ENCODE measurements at regions not wholly inside any gene's neighbourhood (a gene's known extent, or its start where the extent isn't known, plus 50 kb on each side); places are given as distances from the start of the nearest gene placed in this dataset.

GRCh38 chr15:92273723-92274122, 120.0 kb upstream of the ST8SIA2 start:
- Histone ChIP-seq H3K4me1 (ENCODE audit: control insufficient read depth in 1 of 2, insufficient read depth in 2 of 2, low read length in 2 of 2) (no peaks in the 10 kb centered on the region), H3K9ac (ENCODE audit: insufficient read depth, low read length, poor library complexity, severe bottlenecking) (no peak overlapping the region), H3K9me3 (replicated peaks in 1 of 2; ENCODE audit: control insufficient read depth in 1 of 2, insufficient read depth in 1 of 2, low read length in 2 of 2) (no peaks in the 10 kb centered on the region), H3K27ac (ENCODE audit: low read depth in 1 of 2, low read length in 2 of 2) (no peak overlapping the region), H3K4me2 (replicated peaks; ENCODE audit: extremely low read depth, low read length, poor library complexity, severe bottlenecking) (no peak overlapping the region), H4K20me1 (ENCODE audit: insufficient read depth, low read length) (no peaks in the 10 kb centered on the region), H3K79me2 (ENCODE audit: insufficient read depth, low read length) (no peaks in the 10 kb centered on the region), H2AFZ (ENCODE audit: insufficient read depth, low read depth, low read length, poor library complexity, severe bottlenecking) (no peak overlapping the region), H3K27me3 (ENCODE audit: control insufficient read depth in 2 of 2, insufficient read depth in 2 of 2, low read length in 2 of 2) (no peaks in the 10 kb centered on the region), H3K36me3 (replicated peaks in 1 of 2; ENCODE audit: control insufficient read depth in 1 of 2, insufficient read depth in 2 of 2, low read length in 2 of 2) (no peaks in the 10 kb centered on the region), H3K4me3 (replicated peaks in 1 of 3; ENCODE audit: low read depth in 2 of 3, low read length in 3 of 3) (no peak overlapping the region)
- TF ChIP-seq CTCF (IDR thresholded peaks at IDR 0.05), result no peak
- intact Hi-C loops (cut with micrococcal nuclease), result no loop called here
- H3K9me3 Mint-ChIP-seq, result no peaks in the 10 kb centered on the region
- no peak overlapping the region for H3K4me3 Mint-ChIP-seq
- no peak for DNase-seq
- 90% methylated on average over 6 of the region's 6 CpGs for WGBS (ENCODE audit: insufficient coverage)
- peak overlapping the region in 1 of 7 donors; percentile 3 for H3K27ac Mint-ChIP-seq
- H3K36me3 Mint-ChIP-seq, result no peaks in the 10 kb centered on the region
- H3K27me3 Mint-ChIP-seq (ENCODE audit: low read depth in 3 of 3), result peaks cover 0 to 5% (median 0%) of the 10 kb centered on the region in 3 donors
- H3K4me1 Mint-ChIP-seq, result no peaks in the 10 kb centered on the region

- no peaks in the 10 kb centered on the region for H3K27me3 Mint-ChIP-seq (ENCODE audit: low read depth in 3 of 3)
- Histone ChIP-seq H3K4me2 (replicated peaks; ENCODE audit: extremely low read depth, low read length, poor library complexity, severe bottlenecking) (no peak overlapping the region), H3K4me1 (ENCODE audit: control insufficient read depth in 1 of 2, insufficient read depth in 2 of 2, low read length in 2 of 2) (no peaks in the 10 kb centered on the region), H3K9ac (ENCODE audit: insufficient read depth, low read length, poor library complexity, severe bottlenecking) (no peak overlapping the region), H3K79me2 (ENCODE audit: insufficient read depth, low read length) (no peaks in the 10 kb centered on the region), H3K9me3 (replicated peaks in 1 of 2; ENCODE audit: control insufficient read depth in 1 of 2, insufficient read depth in 1 of 2, low read length in 2 of 2) (no peaks in the 10 kb centered on the region), H3K27me3 (ENCODE audit: control insufficient read depth in 2 of 2, insufficient read depth in 2 of 2, low read length in 2 of 2) (no peaks in the 10 kb centered on the region), H4K20me1 (ENCODE audit: insufficient read depth, low read length) (no peaks in the 10 kb centered on the region), H3K27ac (ENCODE audit: low read depth in 1 of 2, low read length in 2 of 2) (no peak overlapping the region), H3K4me3 (replicated peaks in 1 of 3; ENCODE audit: low read depth in 2 of 3, low read length in 3 of 3) (no peak overlapping the region), H2AFZ (ENCODE audit: insufficient read depth, low read depth, low read length, poor library complexity, severe bottlenecking) (no peak overlapping the region), H3K36me3 (replicated peaks in 1 of 2; ENCODE audit: control insufficient read depth in 1 of 2, insufficient read depth in 2 of 2, low read length in 2 of 2) (no peaks in the 10 kb centered on the region)
- no peaks in the 10 kb centered on the region for H3K4me1 Mint-ChIP-seq
- H3K36me3 Mint-ChIP-seq, result no peaks in the 10 kb centered on the region
- no peak for DNase-seq
- intact Hi-C loops (cut with micrococcal nuclease), result no loop called here
- no CpG with 5 or more reads among the region's 1 CpG for WGBS (ENCODE audit: insufficient coverage)
- H3K27ac Mint-ChIP-seq, result no peak overlapping the region
- H3K4me3 Mint-ChIP-seq, result no peak overlapping the region
- peaks cover 0 to 2% (median 0%) of the 10 kb centered on the region in 7 donors for H3K9me3 Mint-ChIP-seq
- TF ChIP-seq CTCF (IDR thresholded peaks at IDR 0.05), result no peak
Observed at GRCh38 chr15:92277776-92278175, 115.9 kb upstream of the ST8SIA2 start.

Data from CD14-positive monocyte (primary cell).